K562 (cell line): ENCODE measurements at regions not wholly inside any gene's neighbourhood (a gene's known extent, or its start where the extent isn't known, plus 50 kb on each side); places are given as distances from the start of the nearest gene placed in this dataset.

ENCODE experiments used
- ATAC-seq: fragments of 200-7000 bp; cut with Tn5 transposase; 3 replicates; pipeline ENCODE4 v1.9.1; 2020; ENCODE audit warnings: moderate library complexity
- BruUV-seq: library from RNA; stranded (reverse); fragments of 400-500 nt; replicated peaks from 2 replicates; lab custom pipeline; 2021; lab: Mats Ljungman, UMichigan
- CTCF ChIA-PET: fragments of 300-600 bp; formaldehyde crosslinking; extraction: SDS; loops from one replicate; lab custom pipeline; 2021; ENCODE audit warnings: low intra/inter-chr PET ratio; lab: Yijun Ruan, JAX
- POLR2A ChIA-PET: fragments of 300-600, 350-650 bp; sonication (Branson Sonifier 250); formaldehyde crosslinking; extraction: SDS; loops from one replicate; lab custom pipeline; 2021; ENCODE audit warnings: antibody characterized with exemption, inconsistent platforms; lab: Yijun Ruan, JAX
- DNase-seq, 4 experiments: peaks; one replicate each; pipeline versions ENCODE4 v3.0.0 to v3.0.0-alpha.2; 2011 to 2018; ENCODE audit warnings: low spot score in 3 of 4, mixed read lengths in 3 of 4; ENCODE audit errors: extremely low read depth in 1 of 4
- FAIRE-seq: peaks from 2 replicates; lab custom pipeline; 2011; peaks lifted over from hg19 to GRCh38; lab: Jason Lieb, UNC
- H2AFZ ChIP-seq: 2 replicates; pipeline ENCODE4 v1.6.0; 2011; ENCODE audit warnings: low read depth, low read length, control low read depth, inconsistent platforms
- H3K27ac ChIP-seq: fragments of 200-600 bp; 3 replicates; pipeline ENCODE4 v1.8.0; 2011; ENCODE audit warnings: low read depth, mild to moderate bottlenecking, control low read depth, inconsistent platforms, low read length, moderate library complexity, mixed read lengths; ENCODE audit errors: extremely low read depth
- H3K27me3 ChIP-seq, 2 experiments: fragments of 300-600 bp in 1 of 2; 2 replicates in 1 of 2; 3 replicates in 1 of 2; pipeline versions ENCODE4 v1.6.0 to v1.8.0; 2011; ENCODE audit warnings: inconsistent platforms in 2 of 2, low read length in 2 of 2, mild to moderate bottlenecking in 1 of 2, mixed read lengths in 1 of 2, moderate library complexity in 1 of 2; ENCODE audit not compliant: control insufficient read depth in 2 of 2, insufficient read depth in 2 of 2
- H3K36me3 ChIP-seq: fragments of 300-600 bp; 3 replicates; pipeline ENCODE4 v1.8.0; 2011; ENCODE audit warnings: mild to moderate bottlenecking, low read length, inconsistent platforms; ENCODE audit not compliant: control insufficient read depth, insufficient read depth
- H3K4me1 ChIP-seq, 2 experiments: fragments of 200-600 bp in 1 of 2; replicated peaks in 1 of 2; 2 replicates in 1 of 2; 3 replicates in 1 of 2; pipeline versions ENCODE4 v1.5.1 to v1.8.0; 2011; ENCODE audit warnings: inconsistent platforms in 2 of 2, low read length in 2 of 2, mild to moderate bottlenecking in 1 of 2, mixed read lengths in 1 of 2, moderate library complexity in 1 of 2; ENCODE audit not compliant: control insufficient read depth in 2 of 2, insufficient read depth in 2 of 2
- H3K4me2 ChIP-seq: 2 replicates; pipeline ENCODE4 v1.6.1; 2011; ENCODE audit warnings: low read length, control low read depth, inconsistent platforms, mixed read lengths; ENCODE audit not compliant: insufficient read depth
- H3K4me3 ChIP-seq: fragments of 200-600 bp; sonication (generic), shearing (Covaris generic); 2 replicates; pipeline ENCODE4 v1.5.1; 2016; ENCODE audit warnings: control low read depth, inconsistent platforms
- H3K79me2 ChIP-seq: fragments of 200-600 bp; 3 replicates; pipeline ENCODE4 v1.8.0; 2011; ENCODE audit warnings: low read length, inconsistent platforms; ENCODE audit not compliant: control insufficient read depth, insufficient read depth
- H3K9ac ChIP-seq, 2 experiments: 2 replicates each; pipeline versions ENCODE4 v1.6.0 to v1.6.1; 2011; ENCODE audit warnings: low read depth in 2 of 2, low read length in 2 of 2, control low read depth in 1 of 2, inconsistent platforms in 1 of 2, mild to moderate bottlenecking in 1 of 2, mixed read lengths in 1 of 2; ENCODE audit not compliant: insufficient read depth in 1 of 2
- H3K9me1 ChIP-seq: one replicate; pipeline ENCODE4 v1.6.0; 2011; ENCODE audit warnings: inconsistent platforms, mild to moderate bottlenecking, low read length, moderate library complexity; ENCODE audit not compliant: control insufficient read depth, insufficient read depth
- H3K9me3 ChIP-seq: replicated peaks from 2 replicates; pipeline ENCODE4 v1.5.1; 2011; ENCODE audit warnings: low read depth, low read length, inconsistent platforms; ENCODE audit not compliant: control insufficient read depth, insufficient read depth
- H4K20me1 ChIP-seq: replicated peaks from 2 replicates; pipeline ENCODE4 v1.6.1; 2011; ENCODE audit warnings: low read length, inconsistent platforms, mixed read lengths; ENCODE audit not compliant: control insufficient read depth, insufficient read depth
- HNRNPH1 ChIP-seq: fragments of 200-400 bp; formaldehyde crosslinking; optimal IDR thresholded peaks from 2 replicates; pipeline ENCODE3; 2017; ENCODE audit warnings: low read depth, mild to moderate bottlenecking, low read length, moderate library complexity
- RFX5 ChIP-seq: IDR thresholded peaks from 2 replicates; pipeline ENCODE4 v1.6.1; 2011; ENCODE audit warnings: low read depth, mild to moderate bottlenecking, improper control_type of control experiment, low read length
- SIN3B ChIP-seq: fragments of 450-650 bp; IDR thresholded peaks from 2 replicates; pipeline ENCODE4 v1.6.1; 2017; ENCODE audit warnings: low read depth, mild to moderate bottlenecking, moderate library complexity
- ZNF184 ChIP-seq: sonication (generic); formaldehyde crosslinking; IDR thresholded peaks from 2 replicates; pipeline ENCODE4 v1.5.0; 2020; ENCODE audit warnings: missing genetic modification reagents
- WGBS: fragments of 100-300 bp; shearing (Covaris generic); methylation state at CpG from one replicate; pipeline ENCODE4 v1.1.6; 2016; ENCODE audit warnings: low coverage, mixed read lengths; ENCODE audit not compliant: insufficient coverage; ENCODE audit errors: missing lambda C conversion rate; 5-methylcytosine and 5-hydroxymethylcytosine counted together
- in situ Hi-C: fragments of 300-500 bp; cut with MboI; formaldehyde crosslinking; loops from 4 replicates; pipeline ENCODE4 v1.15.0; 2018; ENCODE audit warnings: inconsistent platforms, mixed read lengths
- intact Hi-C: fragments of 100-400 bp; cut with micrococcal nuclease; formaldehyde crosslinking; loops from 2 replicates; pipeline ENCODE4 v1.14.2; 2022
- TF ChIP-seq, protein P1 (sequence below): IDR thresholded peaks from 3 replicates; pipeline ENCODE4 v1.6.1; 2011; ENCODE audit warnings: borderline replicate concordance, mild to moderate bottlenecking, moderate library complexity; ENCODE audit not compliant: insufficient read length; ENCODE audit errors: extremely low read depth
- TF ChIP-seq, protein P2 (sequence below): fragments of 450-650 bp; formaldehyde crosslinking; IDR thresholded peaks from 2 replicates; pipeline ENCODE4 v1.4.0; 2020; ENCODE audit warnings: mild to moderate bottlenecking, moderate library complexity

DNA sequence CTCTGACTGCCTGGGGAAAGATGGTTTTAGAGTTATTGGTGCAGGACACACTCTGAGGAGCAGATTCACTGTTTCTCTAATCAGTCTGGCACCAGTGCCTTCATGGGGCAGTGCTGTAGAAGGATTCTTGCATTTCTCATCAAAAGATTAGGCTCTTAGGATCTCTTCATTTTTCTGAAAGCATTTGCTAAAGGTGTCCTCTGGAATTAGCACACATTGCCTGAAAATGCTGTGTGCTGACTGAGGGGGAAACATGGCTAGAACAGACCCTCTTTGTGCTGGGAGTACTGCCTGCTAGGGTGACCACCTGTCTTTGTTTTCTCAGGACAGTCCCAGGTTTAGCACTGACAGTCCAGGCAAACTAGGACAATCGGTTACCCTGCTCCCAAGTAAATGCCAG, 301.0 kb downstream of the PTEN start:
- POLR2A ChIA-PET, result no interaction called here
- intact Hi-C loops, result no loop called here
- CTCF ChIA-PET, result no interaction called here
- no peaks in the 10 kb centered on the region for H3K9me3 ChIP-seq
- TF ChIP-seq RFX5 (no peak), HNRNPH1 (no peak), SIN3B (no peak), ZNF184 (CRISPR knock-in tag) (no peak)
- TF ChIP-seq, protein P1, sequence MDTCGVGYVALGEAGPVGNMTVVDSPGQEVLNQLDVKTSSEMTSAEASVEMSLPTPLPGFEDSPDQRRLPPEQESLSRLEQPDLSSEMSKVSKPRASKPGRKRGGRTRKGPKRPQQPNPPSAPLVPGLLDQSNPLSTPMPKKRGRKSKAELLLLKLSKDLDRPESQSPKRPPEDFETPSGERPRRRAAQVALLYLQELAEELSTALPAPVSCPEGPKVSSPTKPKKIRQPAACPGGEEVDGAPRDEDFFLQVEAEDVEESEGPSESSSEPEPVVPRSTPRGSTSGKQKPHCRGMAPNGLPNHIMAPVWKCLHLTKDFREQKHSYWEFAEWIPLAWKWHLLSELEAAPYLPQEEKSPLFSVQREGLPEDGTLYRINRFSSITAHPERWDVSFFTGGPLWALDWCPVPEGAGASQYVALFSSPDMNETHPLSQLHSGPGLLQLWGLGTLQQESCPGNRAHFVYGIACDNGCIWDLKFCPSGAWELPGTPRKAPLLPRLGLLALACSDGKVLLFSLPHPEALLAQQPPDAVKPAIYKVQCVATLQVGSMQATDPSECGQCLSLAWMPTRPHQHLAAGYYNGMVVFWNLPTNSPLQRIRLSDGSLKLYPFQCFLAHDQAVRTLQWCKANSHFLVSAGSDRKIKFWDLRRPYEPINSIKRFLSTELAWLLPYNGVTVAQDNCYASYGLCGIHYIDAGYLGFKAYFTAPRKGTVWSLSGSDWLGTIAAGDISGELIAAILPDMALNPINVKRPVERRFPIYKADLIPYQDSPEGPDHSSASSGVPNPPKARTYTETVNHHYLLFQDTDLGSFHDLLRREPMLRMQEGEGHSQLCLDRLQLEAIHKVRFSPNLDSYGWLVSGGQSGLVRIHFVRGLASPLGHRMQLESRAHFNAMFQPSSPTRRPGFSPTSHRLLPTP, result no peak
- TF ChIP-seq, protein P2, sequence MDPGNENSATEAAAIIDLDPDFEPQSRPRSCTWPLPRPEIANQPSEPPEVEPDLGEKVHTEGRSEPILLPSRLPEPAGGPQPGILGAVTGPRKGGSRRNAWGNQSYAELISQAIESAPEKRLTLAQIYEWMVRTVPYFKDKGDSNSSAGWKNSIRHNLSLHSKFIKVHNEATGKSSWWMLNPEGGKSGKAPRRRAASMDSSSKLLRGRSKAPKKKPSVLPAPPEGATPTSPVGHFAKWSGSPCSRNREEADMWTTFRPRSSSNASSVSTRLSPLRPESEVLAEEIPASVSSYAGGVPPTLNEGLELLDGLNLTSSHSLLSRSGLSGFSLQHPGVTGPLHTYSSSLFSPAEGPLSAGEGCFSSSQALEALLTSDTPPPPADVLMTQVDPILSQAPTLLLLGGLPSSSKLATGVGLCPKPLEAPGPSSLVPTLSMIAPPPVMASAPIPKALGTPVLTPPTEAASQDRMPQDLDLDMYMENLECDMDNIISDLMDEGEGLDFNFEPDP (CRISPR knock-in tag), result no peak
- no peaks in the 10 kb centered on the region for H3K79me2 ChIP-seq
- no peak overlapping the region for H2AFZ ChIP-seq
- WGBS, result 0% methylated on average over 1 of the region's 1 CpG
- no peak overlapping the region for H3K4me3 ChIP-seq
- FAIRE-seq (no peak), DNase-seq (no peak), ATAC-seq (no peak)
- in situ Hi-C loops, result no loop called here
- H3K27ac ChIP-seq, result no peak overlapping the region
- H3K9ac ChIP-seq, result no peak overlapping the region
- no peaks in the 10 kb centered on the region for H4K20me1 ChIP-seq
- H3K9me1 ChIP-seq, result no peaks in the 10 kb centered on the region
- H3K36me3 ChIP-seq, result no peaks in the 10 kb centered on the region
- no TSS peak for BruUV-seq
- no peaks in the 10 kb centered on the region for H3K4me1 ChIP-seq
- H3K27me3 ChIP-seq, result no peaks in the 10 kb centered on the region
- H3K4me2 ChIP-seq, result no peak overlapping the region
